H9 (cell line): ENCODE measurements at regions not wholly inside any gene's neighbourhood (a gene's known extent, or its start where the extent isn't known, plus 50 kb on each side); places are given as distances from the start of the nearest gene placed in this dataset.

Experiments
- DNase-seq: peaks from one replicate; pipeline ENCODE4 v3.0.0-alpha.2; 2017
- H2AFZ ChIP-seq: one replicate; pipeline ENCODE4 v1.6.1; 2013; ENCODE audit warnings: mild to moderate bottlenecking, low read length, control low read depth, moderate library complexity
- H2AK5ac ChIP-seq: 2 replicates; pipeline ENCODE4 v1.6.1; 2013; ENCODE audit warnings: low read length, control low read depth, mixed read lengths; ENCODE audit not compliant: insufficient read length
- H2BK120ac ChIP-seq: one replicate; pipeline ENCODE4 v1.6.1; 2013; ENCODE audit warnings: low read depth, mild to moderate bottlenecking, low read length, control low read depth, inconsistent platforms; ENCODE audit not compliant: poor library complexity, severe bottlenecking
- H2BK12ac ChIP-seq: 2 replicates; pipeline ENCODE4 v1.6.1; 2013; ENCODE audit warnings: low read length, control low read depth, mixed read lengths, low read depth; ENCODE audit not compliant: insufficient read length
- H2BK15ac ChIP-seq: 2 replicates; pipeline ENCODE4 v1.6.1; 2013; ENCODE audit warnings: low read depth, low read length, control low read depth
- H2BK20ac ChIP-seq: one replicate; pipeline ENCODE4 v1.6.1; 2013; ENCODE audit warnings: low read depth, mild to moderate bottlenecking, low read length, control low read depth, inconsistent platforms; ENCODE audit not compliant: poor library complexity, severe bottlenecking
- H2BK5ac ChIP-seq: 2 replicates; pipeline ENCODE4 v1.6.1; 2013; ENCODE audit warnings: low read length, control low read depth, mixed read lengths; ENCODE audit not compliant: insufficient read length
- H3K14ac ChIP-seq: 2 replicates; pipeline ENCODE4 v1.6.1; 2013; ENCODE audit warnings: low read length, control low read depth; ENCODE audit not compliant: insufficient read depth
- H3K18ac ChIP-seq: 2 replicates; pipeline ENCODE4 v1.6.1; 2013; ENCODE audit warnings: low read depth, mild to moderate bottlenecking, mixed read lengths, low read length, control low read depth; ENCODE audit not compliant: insufficient read length
- H3K23ac ChIP-seq: 2 replicates; pipeline ENCODE4 v1.6.1; 2013; ENCODE audit warnings: low read length, control low read depth, mixed read lengths, low read depth; ENCODE audit not compliant: insufficient read length
- H3K23me2 ChIP-seq: 2 replicates; pipeline ENCODE4 v1.6.1; 2013; ENCODE audit warnings: low read depth, mild to moderate bottlenecking, mixed read lengths, low read length, control low read depth; ENCODE audit not compliant: insufficient read length, poor library complexity, severe bottlenecking
- H3K27ac ChIP-seq: 2 replicates; pipeline ENCODE4 v1.5.1; 2013; ENCODE audit warnings: low read length, control low read depth, mixed read lengths, low read depth; ENCODE audit not compliant: insufficient read length
- H3K27me3 ChIP-seq: 2 replicates; pipeline ENCODE4 v1.6.1; 2013; ENCODE audit warnings: low read length, control low read depth, inconsistent platforms; ENCODE audit not compliant: insufficient read depth
- H3K4ac ChIP-seq: 2 replicates; pipeline ENCODE4 v1.6.1; 2013; ENCODE audit warnings: low read depth, mild to moderate bottlenecking, control low read depth, inconsistent platforms, low read length, moderate library complexity
- H3K4me1 ChIP-seq: 2 replicates; pipeline ENCODE4 v1.6.1; 2013; ENCODE audit warnings: low read length, control low read depth, inconsistent platforms; ENCODE audit not compliant: insufficient read depth
- H3K4me2 ChIP-seq: 2 replicates; pipeline ENCODE4 v1.6.1; 2013; ENCODE audit warnings: low read length, control low read depth, mixed read lengths; ENCODE audit not compliant: insufficient read length, insufficient read depth
- H3K56ac ChIP-seq: 2 replicates; pipeline ENCODE4 v1.6.1; 2013; ENCODE audit warnings: low read depth, mild to moderate bottlenecking, mixed read lengths, low read length, control low read depth; ENCODE audit not compliant: insufficient read length
- H3K79me1 ChIP-seq: 2 replicates; pipeline ENCODE4 v1.6.1; 2013; ENCODE audit warnings: low read depth, mild to moderate bottlenecking, moderate library complexity, low read length, control low read depth, inconsistent platforms; ENCODE audit not compliant: insufficient read depth, poor library complexity, severe bottlenecking
- H3K79me2 ChIP-seq: 2 replicates; pipeline ENCODE4 v1.6.1; 2013; ENCODE audit warnings: low read length, control low read depth, inconsistent platforms; ENCODE audit not compliant: insufficient read depth
- H3K9ac ChIP-seq: 2 replicates; pipeline ENCODE4 v1.6.1; 2013; ENCODE audit warnings: low read length, control low read depth, mixed read lengths; ENCODE audit not compliant: insufficient read length; ENCODE audit errors: extremely low read depth
- H3K9me3 ChIP-seq: one replicate; pipeline ENCODE4 v1.6.1; 2013; ENCODE audit warnings: low read depth, low read length, inconsistent platforms; ENCODE audit not compliant: control insufficient read depth
- H3T11ph ChIP-seq: one replicate; pipeline ENCODE4 v1.6.1; 2013; ENCODE audit warnings: mild to moderate bottlenecking, low read length, control low read depth, inconsistent platforms
- H4K20me1 ChIP-seq: one replicate; pipeline ENCODE4 v1.6.1; 2013; ENCODE audit not compliant: control insufficient read depth, insufficient read length, insufficient read depth
- H4K5ac ChIP-seq: 2 replicates; pipeline ENCODE4 v1.6.1; 2013; ENCODE audit warnings: low read depth, mild to moderate bottlenecking, mixed read lengths, low read length, control low read depth; ENCODE audit not compliant: insufficient read length
- H4K8ac ChIP-seq: replicated peaks from 2 replicates; pipeline ENCODE4 v1.6.1; 2013; ENCODE audit warnings: low read length, control low read depth, mixed read lengths, low read depth; ENCODE audit not compliant: insufficient read length
- H4K91ac ChIP-seq: 2 replicates; pipeline ENCODE4 v1.6.1; 2013; ENCODE audit warnings: low read depth, mild to moderate bottlenecking, moderate library complexity, mixed read lengths, low read length, control low read depth; ENCODE audit not compliant: insufficient read length
- H3K27ac Mint-ChIP-seq, 3 experiments: 2 replicates in 2 of 3; 3 replicates in 1 of 3; pipeline ENCODE4 v1.8.0; 2020 to 2021; ENCODE audit warnings: mixed read lengths in 3 of 3, mild to moderate bottlenecking in 1 of 3, moderate library complexity in 1 of 3
- H3K27me3 Mint-ChIP-seq: 2 replicates; pipeline ENCODE4 v1.8.0; 2021; ENCODE audit warnings: low read depth, mild to moderate bottlenecking, moderate library complexity, mixed read lengths
- H3K36me3 Mint-ChIP-seq, 3 experiments: 2 replicates in 2 of 3; 3 replicates in 1 of 3; pipeline ENCODE4 v1.8.0; 2020 to 2021; ENCODE audit warnings: low read depth in 3 of 3, mixed read lengths in 3 of 3; ENCODE audit not compliant: insufficient read depth in 1 of 3
- H3K4me1 Mint-ChIP-seq, 2 experiments: 2 replicates each; pipeline ENCODE4 v1.8.0; 2020; ENCODE audit warnings: mixed read lengths in 2 of 2
- H3K4me3 Mint-ChIP-seq, 2 experiments: 2 replicates in 1 of 2; 3 replicates in 1 of 2; pipeline ENCODE4 v1.8.0; 2020 to 2021; ENCODE audit warnings: mild to moderate bottlenecking in 2 of 2, mixed read lengths in 2 of 2, moderate library complexity in 1 of 2
- H3K9me3 Mint-ChIP-seq, 2 experiments: 2 replicates in 1 of 2; 3 replicates in 1 of 2; pipeline ENCODE4 v1.8.0; 2020; ENCODE audit warnings: mild to moderate bottlenecking in 2 of 2, mixed read lengths in 2 of 2, moderate library complexity in 1 of 2
- WGBS: extraction: QIAGEN DNeasy Blood & Tissue Kit; methylation state at CpG from one replicate; pipeline ENCODE4 v1.1.7; 2013; ENCODE audit warnings: missing lambda C conversion rate, low lambda C conversion rate, mixed read lengths; ENCODE audit not compliant: insufficient read length; ENCODE audit errors: extremely low coverage; 5-methylcytosine and 5-hydroxymethylcytosine counted together
- TF ChIP-seq, protein P1 (sequence below): fragments of 200-600 bp; sonication (generic); conservative IDR thresholded peaks from 3 replicates; pipeline ENCODE4 v1.8.0; 2021; ENCODE audit warnings: antibody characterized with exemption, mild to moderate bottlenecking

DNA sequence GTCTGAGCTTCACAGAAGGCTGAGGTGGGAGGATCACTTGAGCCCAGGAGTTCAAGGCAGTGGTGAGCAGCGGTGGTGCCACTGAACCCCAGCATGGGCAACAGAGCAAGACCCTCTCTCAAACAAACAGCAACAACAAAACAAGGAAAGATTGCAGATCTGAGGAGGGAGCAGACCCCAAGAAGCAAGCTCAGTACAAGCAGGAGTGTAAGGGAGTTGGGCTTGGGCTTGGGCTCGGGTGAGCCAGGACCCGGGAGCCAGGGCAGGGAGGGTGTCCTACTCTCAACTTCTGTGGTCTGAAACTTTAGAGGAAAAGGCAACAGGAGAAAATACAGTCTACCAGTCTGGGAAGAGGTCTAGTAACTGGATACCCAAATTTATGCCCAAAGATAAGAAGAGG is 92.0 kb upstream of the RAB12 start:
- Histone ChIP-seq H3K14ac (no peak overlapping the region), H3K56ac (no peak overlapping the region), H2BK120ac (no peak overlapping the region), H4K91ac (no peak overlapping the region), H4K5ac (no peak overlapping the region), H4K8ac (no peak overlapping the region), H3K27ac (no peak overlapping the region), H3K79me2 (no peaks in the 10 kb centered on the region), H3K9me3 (no peaks in the 10 kb centered on the region), H3K4me2 (no peak overlapping the region), H4K20me1 (no peaks in the 10 kb centered on the region), H2BK5ac (no peak overlapping the region), H3K79me1 (no peaks in the 10 kb centered on the region), H2BK20ac (no peak overlapping the region), H3T11ph (no peak overlapping the region), H3K27me3 (no peaks in the 10 kb centered on the region), H3K23ac (no peak overlapping the region), H2AK5ac (no peak overlapping the region), H3K9ac (no peak overlapping the region), H3K23me2 (no peaks in the 10 kb centered on the region), H3K4me1 (no peaks in the 10 kb centered on the region), H2AFZ (no peak overlapping the region), H3K4ac (no peak overlapping the region), H2BK12ac (no peak overlapping the region), H3K18ac (no peak overlapping the region), H2BK15ac (no peak overlapping the region)
- H3K9me3 Mint-ChIP-seq, result peaks cover 16 to 17% of the 10 kb centered on the region in 2 experiments; a peak in 4 of 5 replicates
- H3K27me3 Mint-ChIP-seq, result no peaks in the 10 kb centered on the region; the same call in 1 of the 2 replicates
- H3K27ac Mint-ChIP-seq, result no peak overlapping the region
- no CpG with 5 or more reads among the region's 3 CpGs for WGBS
- H3K36me3 Mint-ChIP-seq, result peaks cover 3 to 15% (median 6%) of the 10 kb centered on the region in 3 experiments; a peak in 5 of 7 replicates
- TF ChIP-seq, protein P1, sequence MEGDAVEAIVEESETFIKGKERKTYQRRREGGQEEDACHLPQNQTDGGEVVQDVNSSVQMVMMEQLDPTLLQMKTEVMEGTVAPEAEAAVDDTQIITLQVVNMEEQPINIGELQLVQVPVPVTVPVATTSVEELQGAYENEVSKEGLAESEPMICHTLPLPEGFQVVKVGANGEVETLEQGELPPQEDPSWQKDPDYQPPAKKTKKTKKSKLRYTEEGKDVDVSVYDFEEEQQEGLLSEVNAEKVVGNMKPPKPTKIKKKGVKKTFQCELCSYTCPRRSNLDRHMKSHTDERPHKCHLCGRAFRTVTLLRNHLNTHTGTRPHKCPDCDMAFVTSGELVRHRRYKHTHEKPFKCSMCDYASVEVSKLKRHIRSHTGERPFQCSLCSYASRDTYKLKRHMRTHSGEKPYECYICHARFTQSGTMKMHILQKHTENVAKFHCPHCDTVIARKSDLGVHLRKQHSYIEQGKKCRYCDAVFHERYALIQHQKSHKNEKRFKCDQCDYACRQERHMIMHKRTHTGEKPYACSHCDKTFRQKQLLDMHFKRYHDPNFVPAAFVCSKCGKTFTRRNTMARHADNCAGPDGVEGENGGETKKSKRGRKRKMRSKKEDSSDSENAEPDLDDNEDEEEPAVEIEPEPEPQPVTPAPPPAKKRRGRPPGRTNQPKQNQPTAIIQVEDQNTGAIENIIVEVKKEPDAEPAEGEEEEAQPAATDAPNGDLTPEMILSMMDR, result no peak
- DNase-seq, result no peak
- no peaks in the 10 kb centered on the region; a peak in 1 of 4 replicates for H3K4me1 Mint-ChIP-seq
- no peak overlapping the region for H3K4me3 Mint-ChIP-seq
